WI38 (cell line): ENCODE measurements at regions not wholly inside any gene's neighbourhood (a gene's known extent, or its start where the extent isn't known, plus 50 kb on each side); places are given as distances from the start of the nearest gene placed in this dataset.
"Not testable (repeated sequence)": the region's sequence is repeated elsewhere in the genome, so short reads cannot be mapped to it uniquely, and the experiment has no call there.

Experiments
- H3K4me3 ChIP-seq: 2 replicates; pipeline ENCODE4 v1.5.1; 2011; ENCODE audit warnings: low read depth, mild to moderate bottlenecking, control low read depth, low read length
- TF ChIP-seq, protein P1 (sequence below): IDR thresholded peaks from 2 replicates; pipeline ENCODE4 v1.5.1; 2012; ENCODE audit warnings: low read depth, mild to moderate bottlenecking, control low read depth, low read length

DNA sequence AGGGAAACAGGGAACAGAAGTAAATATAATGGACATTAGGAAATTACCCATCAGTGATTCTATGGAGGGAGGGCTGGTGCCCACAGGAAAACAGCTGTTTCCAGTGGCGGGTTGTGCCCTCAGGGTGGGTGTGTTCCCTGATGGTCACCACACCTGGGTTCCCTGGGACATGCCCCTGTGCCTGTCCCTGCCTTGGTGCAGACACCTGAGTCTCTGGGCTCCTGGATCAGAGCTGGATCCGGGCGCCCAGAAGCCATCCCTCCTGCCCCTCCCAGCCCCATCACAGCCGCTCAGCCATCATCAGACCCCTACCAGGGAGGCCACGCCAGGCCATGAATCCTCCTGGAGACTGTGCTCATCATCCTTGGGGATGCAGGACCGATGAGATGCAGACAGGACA, 307.2 kb upstream of the SFSWAP start:
- TF ChIP-seq, protein P1, sequence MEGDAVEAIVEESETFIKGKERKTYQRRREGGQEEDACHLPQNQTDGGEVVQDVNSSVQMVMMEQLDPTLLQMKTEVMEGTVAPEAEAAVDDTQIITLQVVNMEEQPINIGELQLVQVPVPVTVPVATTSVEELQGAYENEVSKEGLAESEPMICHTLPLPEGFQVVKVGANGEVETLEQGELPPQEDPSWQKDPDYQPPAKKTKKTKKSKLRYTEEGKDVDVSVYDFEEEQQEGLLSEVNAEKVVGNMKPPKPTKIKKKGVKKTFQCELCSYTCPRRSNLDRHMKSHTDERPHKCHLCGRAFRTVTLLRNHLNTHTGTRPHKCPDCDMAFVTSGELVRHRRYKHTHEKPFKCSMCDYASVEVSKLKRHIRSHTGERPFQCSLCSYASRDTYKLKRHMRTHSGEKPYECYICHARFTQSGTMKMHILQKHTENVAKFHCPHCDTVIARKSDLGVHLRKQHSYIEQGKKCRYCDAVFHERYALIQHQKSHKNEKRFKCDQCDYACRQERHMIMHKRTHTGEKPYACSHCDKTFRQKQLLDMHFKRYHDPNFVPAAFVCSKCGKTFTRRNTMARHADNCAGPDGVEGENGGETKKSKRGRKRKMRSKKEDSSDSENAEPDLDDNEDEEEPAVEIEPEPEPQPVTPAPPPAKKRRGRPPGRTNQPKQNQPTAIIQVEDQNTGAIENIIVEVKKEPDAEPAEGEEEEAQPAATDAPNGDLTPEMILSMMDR: no peak
- H3K4me3 ChIP-seq: no peak overlapping the region

DNA sequence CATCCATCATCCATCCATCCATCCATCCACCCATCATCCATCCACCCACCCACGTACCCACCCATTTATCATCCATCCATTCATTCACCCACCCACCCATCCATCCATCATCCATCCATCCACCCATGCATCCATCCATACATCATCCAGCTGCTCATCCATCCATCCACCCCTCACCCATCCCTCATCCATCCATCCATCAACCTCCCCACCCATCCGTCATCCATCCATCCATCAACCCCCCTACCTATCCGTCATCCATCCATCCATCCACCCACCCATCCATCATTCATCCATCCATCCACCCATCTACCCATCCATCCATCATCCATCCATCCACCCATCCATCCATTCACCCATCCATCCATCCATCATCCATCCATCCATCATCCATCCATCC, 306.2 kb upstream of the SFSWAP start:
- H3K4me3 ChIP-seq: no peak overlapping the region
- TF ChIP-seq, protein P1: no peak

DNA sequence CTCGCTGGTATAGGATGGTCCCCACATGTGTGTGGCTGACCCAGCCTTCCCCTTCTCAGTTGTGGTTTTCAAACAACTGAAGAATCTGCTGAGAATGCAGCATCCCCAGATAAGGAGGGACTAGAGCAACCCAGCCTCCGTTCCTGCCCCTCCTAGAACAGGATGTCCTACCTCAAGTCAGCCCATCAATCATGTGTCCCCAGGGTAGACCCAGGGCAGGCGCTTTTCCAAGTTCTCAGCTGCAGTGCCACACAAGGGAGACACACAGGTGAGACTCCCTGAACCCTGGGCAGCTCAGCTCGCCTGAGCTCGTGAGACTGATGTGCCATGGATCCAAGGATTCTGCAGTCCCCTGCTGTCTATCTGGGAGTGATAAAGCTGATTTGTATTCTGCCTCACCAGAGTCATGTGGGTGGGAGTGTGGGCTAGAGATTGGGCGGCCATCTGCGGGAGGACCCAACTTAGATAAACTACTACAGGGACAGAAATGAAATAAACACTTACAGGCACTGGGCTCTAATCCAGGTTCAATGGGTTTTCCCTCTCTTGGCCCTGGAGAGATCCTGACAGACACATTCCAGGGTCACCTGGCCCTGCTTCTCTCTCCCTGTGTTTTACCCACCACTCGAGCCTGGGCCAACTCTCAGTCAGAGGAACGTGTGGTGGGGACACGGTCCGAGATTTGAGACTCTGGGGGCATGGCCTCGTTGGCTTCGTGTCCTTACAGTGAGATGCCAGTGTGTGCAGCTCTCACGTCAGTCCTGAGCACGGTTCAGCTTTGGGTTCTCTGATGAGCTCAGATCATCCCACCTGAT, 303.5 kb upstream of the SFSWAP start:
- no peak overlapping the region for H3K4me3 ChIP-seq
- TF ChIP-seq, protein P1: no peak

DNA sequence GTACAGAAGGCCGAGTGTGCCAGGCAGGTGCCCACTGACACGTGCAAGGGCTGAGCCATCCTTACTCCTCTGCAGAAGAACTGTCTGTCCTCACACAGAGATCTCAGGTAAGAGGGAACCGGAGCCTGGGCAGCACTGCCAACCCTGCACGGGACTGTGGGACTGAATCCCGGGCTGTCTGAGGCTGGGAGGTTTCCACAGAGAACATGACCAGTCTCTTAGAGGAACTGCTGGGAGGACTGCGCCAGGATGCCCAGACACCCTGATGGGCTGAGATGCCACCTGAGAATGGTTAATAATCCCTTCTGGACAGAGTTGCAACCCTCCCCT, 302.9 kb upstream of the SFSWAP start:
- H3K4me3 ChIP-seq: no peak overlapping the region

DNA sequence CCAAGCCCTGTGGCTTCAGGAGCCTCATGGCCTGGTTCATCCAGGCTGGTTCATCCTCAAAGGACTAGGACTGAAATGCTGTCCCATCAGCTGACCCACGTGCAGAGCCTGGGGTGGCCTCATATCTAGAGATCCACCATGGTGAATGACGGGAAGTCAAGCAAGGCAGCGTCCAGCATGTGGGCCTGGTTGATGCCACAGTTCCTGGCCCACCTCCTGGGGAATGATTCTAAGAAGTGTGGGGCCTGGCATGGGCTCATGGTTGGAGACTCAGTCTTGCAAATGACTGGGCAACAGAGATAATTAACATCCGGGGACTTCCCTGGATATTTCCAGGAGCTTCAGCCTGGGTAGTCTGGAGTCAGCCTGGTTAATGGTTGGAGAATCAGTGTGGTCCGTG, 302.4 kb upstream of the SFSWAP start:
- H3K4me3 ChIP-seq: no peak overlapping the region
- TF ChIP-seq, protein P1: no peak

More for the DNA sequence above, 302.9 kb upstream of the SFSWAP start:
- TF ChIP-seq, protein P1: no peak

DNA sequence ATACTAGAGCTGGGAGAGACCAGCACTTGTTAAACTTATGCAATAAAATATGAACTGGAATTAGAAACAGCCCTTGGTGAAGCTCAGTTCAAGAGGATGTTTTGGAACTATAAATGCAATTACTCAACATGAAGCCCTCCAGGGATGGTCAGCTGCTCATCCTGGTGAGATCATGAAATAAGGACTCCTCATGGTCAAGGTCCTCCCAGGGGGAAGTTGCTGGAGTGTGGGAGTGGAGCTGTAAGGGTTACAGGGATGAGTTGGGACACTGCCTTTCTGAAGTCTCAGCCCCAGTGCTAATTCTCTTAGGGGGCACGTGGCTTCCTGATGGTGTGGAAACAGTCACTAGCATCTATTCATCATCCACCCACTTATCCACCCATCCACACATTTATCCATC, 301.7 kb upstream of the SFSWAP start:
- H3K4me3 ChIP-seq: no peak overlapping the region
- TF ChIP-seq, protein P1: no peak

DNA sequence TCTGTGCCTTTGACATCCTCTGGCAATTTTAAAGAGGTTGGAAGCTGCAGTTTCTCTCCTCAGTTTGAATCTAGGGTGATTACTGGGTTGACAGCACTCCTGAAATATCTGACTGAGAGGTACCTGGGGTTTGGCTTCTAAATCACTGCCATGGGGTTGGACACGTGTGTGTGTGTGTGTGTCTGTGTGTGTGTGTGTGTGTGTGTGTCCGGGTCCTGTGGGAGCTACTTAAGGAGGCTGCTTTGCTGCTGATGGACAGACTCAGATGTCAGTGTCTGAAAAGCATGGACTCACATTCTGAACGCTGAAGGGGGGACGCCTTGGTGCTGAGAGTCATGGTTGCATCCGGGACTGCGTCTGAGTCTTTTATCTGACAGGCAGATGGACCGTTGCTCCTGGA, 299.1 kb upstream of the SFSWAP start:
- not testable (repeated sequence) for H3K4me3 ChIP-seq

DNA sequence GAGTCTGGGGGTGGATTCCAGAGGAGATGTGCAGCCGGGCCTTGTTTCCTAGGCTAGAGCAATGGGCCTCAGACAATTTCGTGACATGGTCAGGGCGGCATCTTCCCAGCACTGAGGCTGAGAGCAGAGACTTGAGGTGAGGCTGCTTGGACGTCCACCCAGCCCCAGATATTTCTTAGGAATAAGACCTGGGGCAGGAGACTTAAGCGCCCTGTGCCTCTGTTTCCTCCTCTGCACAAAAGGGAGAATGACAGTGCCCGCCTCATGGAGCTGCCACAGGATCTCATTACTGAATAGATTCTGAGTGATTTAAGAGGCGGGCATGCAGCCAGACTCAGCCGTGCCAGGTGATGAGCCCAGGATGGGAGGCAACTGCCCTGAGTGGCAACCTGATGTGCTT, 297.9 kb upstream of the SFSWAP start:
- TF ChIP-seq, protein P1: no peak
- no peak overlapping the region for H3K4me3 ChIP-seq
